GM23338 (cell line): ENCODE measurements at regions not wholly inside any gene's neighbourhood (a gene's known extent, or its start where the extent isn't known, plus 50 kb on each side); places are given as distances from the start of the nearest gene placed in this dataset.
"Not testable (repeated sequence)": the region's sequence is repeated elsewhere in the genome, so short reads cannot be mapped to it uniquely, and the experiment has no call there.

Experiments used
- CREB1 ChIP-seq: fragments of 250-450 bp; sonication (Bioruptor Pico); IDR thresholded peaks from 2 replicates; pipeline ENCODE4 v1.5.0; 2020; ENCODE audit warnings: low read depth, mild to moderate bottlenecking, moderate library complexity
- CTCF ChIP-seq, 2 experiments: fragments of 200-600 bp in 1 of 2; sonication (generic) in 1 of 2; conservative IDR thresholded peaks; 2 replicates each; pipeline versions ENCODE4 v1.5.1 to v1.6.1; 2016 to 2017; ENCODE audit warnings: antibody characterized with exemption in 2 of 2, low read depth in 2 of 2, mild to moderate bottlenecking in 2 of 2, moderate library complexity in 1 of 2
- ETS1 ChIP-seq: IDR thresholded peaks from 2 replicates; pipeline ENCODE4 v1.6.1; 2016; ENCODE audit warnings: antibody characterized with exemption
- EZH2 ChIP-seq: fragments of 200-600 bp; sonication (generic); IDR thresholded peaks from one replicate; pipeline ENCODE4 v1.8.0; 2017; ENCODE audit warnings: antibody characterized with exemption, mild to moderate bottlenecking, low read depth; ENCODE audit not compliant: unreplicated experiment
- EZH2phosphoT487 ChIP-seq: fragments of 200-600 bp; sonication (generic); IDR thresholded peaks from one replicate; pipeline ENCODE4 v1.8.1; 2018; ENCODE audit warnings: antibody characterized with exemption; ENCODE audit not compliant: unreplicated experiment
- JUNB ChIP-seq: IDR thresholded peaks from one replicate; pipeline ENCODE4 v1.6.1; 2016; ENCODE audit warnings: antibody characterized with exemption; ENCODE audit not compliant: unreplicated experiment
- NANOG ChIP-seq: IDR thresholded peaks from 2 replicates; pipeline ENCODE4 v1.6.1; 2016; ENCODE audit warnings: antibody characterized with exemption, borderline replicate concordance
- POLR2AphosphoS5 ChIP-seq: IDR thresholded peaks from 2 replicates; pipeline ENCODE4 v1.6.1; 2016; ENCODE audit warnings: antibody characterized with exemption, low read depth
- REST ChIP-seq: IDR thresholded peaks from one replicate; pipeline ENCODE4 v1.6.1; 2018; ENCODE audit warnings: antibody characterized with exemption; ENCODE audit not compliant: unreplicated experiment
- STAT1 ChIP-seq: IDR thresholded peaks from one replicate; pipeline ENCODE4 v1.6.1; 2016; ENCODE audit warnings: antibody characterized with exemption; ENCODE audit not compliant: unreplicated experiment
- ZNF114 ChIP-seq: fragments of 250-450 bp; sonication (Bioruptor Pico); IDR thresholded peaks from 2 replicates; pipeline ENCODE4 v1.5.0; 2020; ENCODE audit warnings: mild to moderate bottlenecking, moderate library complexity
- ZNF331 ChIP-seq: fragments of 250-450 bp; sonication (Bioruptor Pico); IDR thresholded peaks from 2 replicates; pipeline ENCODE4 v1.5.0; 2020; ENCODE audit warnings: low read depth, mild to moderate bottlenecking, moderate library complexity
- ZNF462 ChIP-seq: fragments of 250-450 bp; sonication (Bioruptor Pico); IDR thresholded peaks from 2 replicates; pipeline ENCODE4 v1.5.0; 2020; ENCODE audit warnings: mild to moderate bottlenecking, moderate library complexity

- not testable (repeated sequence) for TF ChIP-seq CTCF (conservative IDR thresholded peaks at IDR 0.05; ENCODE audit: low read depth in 2 of 2); EZH2phosphoT487; ZNF114 (CRISPR knock-in tag); POLR2AphosphoS5; ZNF331 (CRISPR knock-in tag); CREB1 (CRISPR knock-in tag); EZH2; REST; JUNB; ETS1; STAT1; ZNF462 (CRISPR knock-in tag); NANOG
Measured at GRCh38 chr9:39533763-39534548, 178.5 kb downstream of the SPATA31A1 start.
